HG02884 (cell line): ENCODE measurements at regions not wholly inside any gene's neighbourhood (a gene's known extent, or its start where the extent isn't known, plus 50 kb on each side); places are given as distances from the start of the nearest gene placed in this dataset.

Source experiments
- ATAC-seq: cut with Tn5 transposase; IDR thresholded peaks from one replicate; pipeline ENCODE4 v1.9.1; 2021; ENCODE audit warnings: mild to moderate bottlenecking, moderate library complexity; ENCODE audit not compliant: unreplicated experiment

DNA sequence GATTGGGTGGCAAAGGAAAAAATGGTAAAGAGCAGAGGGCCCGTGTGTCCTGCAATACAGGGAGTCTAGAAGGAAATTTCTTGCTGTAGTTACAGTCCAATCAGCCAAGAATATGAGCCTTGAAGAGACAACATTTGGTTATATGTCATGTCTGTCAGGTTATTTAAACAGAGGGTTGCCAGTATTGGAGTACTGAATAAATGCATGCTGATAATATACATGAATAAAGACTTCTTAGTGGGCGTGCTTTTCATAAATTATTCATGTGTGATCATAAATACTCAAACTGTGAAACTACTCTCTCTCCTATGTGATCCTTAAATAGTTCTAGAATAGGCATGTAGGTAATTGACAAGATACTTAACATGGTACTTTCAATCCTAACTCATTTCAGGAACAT is 249.0 kb downstream of the CRPPA start:
- no peak for ATAC-seq

DNA sequence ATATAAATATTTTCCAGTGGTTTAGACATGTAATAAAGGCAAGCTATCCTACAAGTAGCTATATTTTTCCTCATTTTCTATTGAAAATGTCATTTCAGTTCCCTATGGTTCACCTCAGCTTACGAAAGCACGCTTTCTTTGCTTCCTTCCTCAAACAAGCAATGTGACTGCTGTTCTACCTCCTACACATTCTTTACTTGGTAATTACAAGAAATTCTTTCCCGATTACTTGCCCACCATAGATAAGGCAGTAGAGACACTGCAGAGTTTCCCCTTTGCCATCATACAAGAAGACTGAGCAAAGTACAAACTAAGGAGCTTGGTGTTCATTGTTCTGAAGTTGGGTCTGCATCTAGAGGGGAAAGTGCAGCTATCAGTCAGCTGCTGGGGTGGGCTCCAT is 249.4 kb downstream of the CRPPA start:
- no peak for ATAC-seq

DNA sequence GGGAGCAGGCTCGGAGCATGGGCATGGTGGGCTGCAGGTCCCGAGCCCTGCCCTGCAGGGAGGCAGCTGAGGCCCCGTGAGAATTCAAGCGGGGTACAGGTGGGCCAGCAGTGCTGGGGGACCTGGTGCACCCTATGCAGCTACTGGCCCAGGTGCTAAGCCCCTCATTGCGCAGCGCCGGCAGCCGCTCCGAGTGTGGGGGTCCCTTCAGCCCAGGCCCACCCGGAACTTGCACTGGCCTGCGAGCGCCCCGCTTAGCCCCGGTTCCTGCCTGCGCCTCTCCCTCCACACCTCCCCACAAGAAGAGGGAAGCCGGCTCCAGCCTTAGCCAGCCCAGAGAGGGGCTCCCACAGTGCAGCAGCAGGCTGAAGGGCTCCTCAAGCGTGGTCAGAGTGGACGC is 250.7 kb downstream of the CRPPA start:
- ATAC-seq = no peak

DNA sequence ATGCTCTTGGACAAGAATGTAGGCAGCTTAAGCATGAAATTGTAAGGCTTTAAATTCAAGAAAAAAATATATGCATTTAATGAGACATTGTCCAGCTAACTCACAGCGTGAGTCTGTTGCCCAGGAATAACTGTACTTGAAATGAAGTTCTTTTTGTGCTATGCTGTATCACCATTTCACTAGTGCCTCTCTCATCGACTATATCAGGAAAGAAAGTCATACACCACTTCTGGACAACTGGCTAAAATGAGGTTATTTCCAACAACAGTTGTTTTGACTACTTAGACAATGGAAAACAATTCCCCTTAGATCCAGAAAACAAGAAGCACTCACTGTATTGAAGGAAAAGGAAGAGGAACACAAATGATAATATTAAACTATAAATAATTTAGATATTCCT is 251.8 kb downstream of the CRPPA start:
- no peak for ATAC-seq

DNA sequence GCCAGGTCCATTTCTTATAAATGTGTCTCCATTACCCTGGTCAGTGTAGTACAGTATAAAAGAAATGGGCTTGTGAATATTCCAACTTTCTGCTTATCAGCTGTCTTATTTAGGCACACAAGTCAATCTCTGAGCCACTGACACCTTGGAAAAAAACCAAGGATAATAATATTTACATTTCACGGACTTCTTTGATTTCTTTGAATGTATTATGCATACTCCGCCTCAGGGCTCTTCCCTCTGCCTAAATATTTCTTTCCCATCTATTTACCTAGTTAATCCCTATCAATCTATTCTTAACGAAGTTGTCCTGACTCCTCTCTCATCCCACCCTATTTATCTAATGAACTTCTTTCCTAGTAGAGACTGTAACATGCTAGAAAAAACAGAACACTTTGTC is 253.8 kb downstream of the CRPPA start:
- ATAC-seq = no peak

DNA sequence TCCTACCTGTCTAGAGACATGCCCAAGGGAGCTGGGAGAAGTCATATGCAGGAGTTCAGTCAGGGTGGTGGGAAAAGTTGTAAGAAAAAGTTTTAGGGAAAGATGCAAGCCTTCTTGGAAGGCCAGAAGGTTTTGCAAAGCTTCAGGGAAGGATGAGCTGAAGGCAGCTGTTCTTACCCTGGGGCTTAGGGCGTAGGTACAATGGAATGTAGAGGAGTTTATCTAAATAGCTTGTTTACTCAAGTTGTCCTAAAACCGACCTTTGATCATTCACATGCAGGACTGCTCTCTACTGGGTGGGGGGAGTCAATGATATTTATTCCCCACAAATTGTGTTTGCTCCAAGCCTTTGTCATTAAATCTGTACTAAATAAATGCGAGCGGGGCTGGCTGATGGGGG is 277.0 kb downstream of the CRPPA start:
- ATAC-seq = no peak

DNA sequence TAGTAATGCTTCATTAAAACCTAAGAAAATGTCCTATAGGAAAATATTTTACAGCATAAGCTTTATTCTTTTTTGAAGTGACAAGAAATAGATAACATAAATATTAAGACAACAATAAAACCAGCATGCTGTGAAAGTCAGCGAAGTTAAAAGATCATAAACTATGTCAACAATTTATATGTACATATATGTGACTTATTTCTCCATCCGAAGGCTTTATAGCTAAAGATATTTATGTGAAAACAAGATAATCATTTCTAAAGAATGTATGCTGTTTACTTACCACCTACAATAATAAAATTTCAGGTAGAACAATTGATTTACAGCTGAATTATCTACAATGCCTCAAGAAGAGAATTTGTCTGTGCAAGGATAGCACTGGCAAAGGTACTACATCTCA is 283.4 kb downstream of the CRPPA start:
- no peak for ATAC-seq

DNA sequence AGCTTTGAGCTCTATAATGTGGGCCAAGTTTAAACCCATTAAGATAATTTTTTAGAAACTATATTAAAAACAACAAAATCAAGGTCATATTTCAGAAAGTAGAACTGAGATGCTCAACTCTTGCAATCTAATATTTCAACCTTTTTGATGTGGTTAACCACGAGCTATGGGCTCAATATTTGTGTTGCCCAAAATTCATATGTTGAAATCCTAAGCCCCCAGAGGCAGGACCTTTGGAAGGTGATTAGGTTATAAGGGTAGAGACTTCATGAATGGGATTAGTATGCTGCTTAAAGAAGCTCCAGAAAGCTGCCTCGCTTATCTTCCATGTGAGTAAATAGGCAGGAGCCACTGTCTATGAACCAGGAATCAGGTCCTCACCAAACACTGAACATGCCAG is 284.4 kb downstream of the CRPPA start:
- no peak for ATAC-seq

DNA sequence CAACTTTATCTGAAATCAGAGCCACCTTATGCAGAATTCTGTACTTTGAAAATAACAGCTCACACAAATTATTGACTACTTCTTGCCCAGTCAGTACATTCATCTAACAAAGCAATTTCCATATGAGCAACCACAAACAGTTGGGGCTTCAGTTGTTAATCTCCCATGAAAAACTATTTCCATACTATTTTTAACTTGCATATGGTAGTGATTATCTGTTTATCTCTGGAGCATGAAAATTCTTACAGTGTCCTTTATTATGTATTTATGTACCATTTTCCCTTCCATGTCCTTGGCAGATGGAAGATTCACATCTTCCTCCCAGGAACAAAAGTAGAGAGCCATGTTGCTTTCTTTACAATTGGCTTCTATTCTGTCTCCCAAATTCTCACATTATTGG is 285.7 kb downstream of the CRPPA start:
- no peak for ATAC-seq

DNA sequence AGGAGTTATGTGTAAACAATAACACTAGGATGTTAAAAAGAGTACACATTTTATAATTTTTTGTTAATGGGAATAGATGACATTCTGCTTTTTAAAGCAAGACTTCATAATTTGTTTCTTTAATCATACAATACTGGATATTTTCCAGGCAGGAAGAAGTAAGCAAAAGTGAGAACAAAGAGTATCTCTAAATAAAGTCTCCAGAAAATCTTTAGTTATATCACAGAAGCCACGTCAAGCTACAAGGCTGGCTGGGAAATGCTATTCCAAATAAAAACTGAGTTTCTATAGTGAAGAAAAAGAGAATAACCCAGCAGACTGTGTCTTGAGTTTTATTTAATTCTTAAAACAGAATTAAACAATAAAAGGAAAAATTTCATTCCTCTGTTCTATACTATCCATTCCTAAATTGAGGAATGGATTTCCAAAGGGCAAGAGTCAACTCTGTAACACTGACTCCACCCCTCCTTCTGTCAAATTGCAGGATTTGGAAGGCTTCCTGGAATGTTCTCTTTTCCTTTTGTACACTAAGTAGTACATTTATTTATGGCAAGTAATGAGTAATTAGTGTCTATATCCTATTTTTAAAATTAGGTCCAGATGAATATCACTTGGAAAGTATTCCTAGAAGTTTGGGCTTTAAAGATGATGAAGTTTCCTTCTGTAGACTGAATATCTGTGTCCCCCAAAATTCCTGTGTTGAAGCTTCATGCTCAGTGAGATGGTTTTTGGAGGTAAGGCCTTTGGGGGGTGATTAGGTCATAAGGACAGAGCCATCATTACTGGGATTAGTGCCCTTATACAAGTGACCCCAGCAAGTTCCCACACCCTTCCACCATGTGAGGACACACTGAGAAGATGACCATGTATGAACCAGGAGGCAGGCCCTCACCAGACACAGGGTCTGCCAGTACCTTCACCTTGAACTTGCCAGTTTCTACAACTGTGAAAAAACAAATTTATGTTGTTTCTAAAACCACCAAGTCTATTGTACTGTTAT is 290.9 kb downstream of the CRPPA start:
- ATAC-seq = no peak

DNA sequence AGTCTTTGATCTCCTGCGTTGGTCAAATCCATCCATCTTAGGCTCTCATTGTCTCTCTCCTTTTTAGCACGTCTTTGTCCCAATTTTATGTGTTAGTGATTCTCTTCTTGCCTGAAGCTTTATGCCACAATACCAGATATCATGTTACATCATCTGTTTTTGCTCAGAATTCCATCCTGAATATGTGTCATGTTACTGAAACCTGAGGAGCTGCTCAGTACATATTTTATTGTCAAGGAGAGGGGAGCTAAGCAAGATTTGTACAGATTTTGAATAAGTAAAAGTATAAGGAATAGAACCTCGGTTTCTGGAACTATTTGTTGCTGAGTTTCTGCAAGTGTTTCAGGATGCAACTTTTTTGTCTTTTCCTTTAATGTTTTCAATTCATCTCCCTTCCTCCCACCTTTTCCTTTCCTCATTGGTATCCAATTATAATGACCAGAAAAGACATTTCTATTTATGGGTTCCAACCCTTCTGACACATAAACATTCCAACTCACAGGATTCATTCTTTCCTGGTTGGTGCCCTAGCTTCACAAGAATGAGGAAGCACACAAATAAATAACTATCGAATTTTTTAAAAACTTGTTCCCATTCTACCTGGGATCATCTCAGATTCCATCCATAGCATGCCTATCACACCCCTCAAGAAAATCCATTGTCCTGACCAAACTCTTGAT is 291.8 kb downstream of the CRPPA start:
- ATAC-seq = no peak

DNA sequence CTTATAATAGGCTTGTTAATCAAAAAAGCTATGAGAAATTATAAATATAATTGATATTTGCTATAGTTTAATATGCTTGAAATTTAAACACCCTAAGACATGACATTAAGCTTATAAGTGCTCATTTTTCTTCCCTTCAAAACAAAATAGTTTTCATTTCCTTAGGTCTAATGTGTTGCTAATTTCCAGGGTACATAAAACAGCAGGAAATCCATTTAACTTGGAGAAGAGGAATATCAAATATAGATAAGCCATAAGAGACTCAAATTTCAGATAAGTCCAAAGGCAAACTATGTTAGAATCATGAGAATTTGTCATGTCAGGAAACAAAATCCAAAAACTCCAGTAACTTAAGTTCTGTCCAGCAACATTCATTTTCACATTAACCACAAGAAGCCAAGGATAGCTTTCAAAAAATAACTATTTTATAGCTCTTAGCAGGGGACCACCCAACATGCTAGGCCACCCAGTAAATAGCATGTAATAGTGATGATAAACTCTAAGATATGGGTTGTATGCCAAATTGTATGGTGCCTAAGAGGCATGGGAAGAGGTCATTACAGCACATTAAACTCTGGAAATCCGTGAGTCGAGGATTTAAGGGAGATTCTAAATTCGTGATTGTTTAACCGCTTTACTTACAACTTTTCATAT is 298.1 kb downstream of the CRPPA start:
- ATAC-seq = no peak

DNA sequence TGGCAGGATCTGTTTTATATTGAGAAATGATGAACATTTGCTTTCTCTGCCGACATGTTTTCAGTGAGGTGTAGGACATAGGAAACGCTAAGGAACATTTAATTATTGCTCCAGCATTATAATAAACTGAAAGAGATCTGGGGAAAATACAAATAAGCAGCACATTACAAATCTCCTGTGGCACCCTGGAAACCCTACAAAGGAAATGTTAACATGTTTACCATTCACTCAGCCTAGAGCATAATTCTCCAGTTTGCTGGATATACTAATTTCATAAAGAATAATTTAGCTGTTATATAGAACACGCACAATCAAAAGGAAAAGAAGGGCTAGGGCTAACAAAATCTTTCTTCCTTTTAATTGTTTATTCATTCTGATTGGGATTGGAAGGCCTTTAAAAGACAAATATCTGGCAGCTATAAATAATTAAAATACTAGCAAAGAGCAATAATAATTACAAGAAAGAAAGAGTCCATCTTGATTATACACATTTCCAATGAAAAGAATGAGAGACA is 299.4 kb downstream of the CRPPA start:
- ATAC-seq = no peak

DNA sequence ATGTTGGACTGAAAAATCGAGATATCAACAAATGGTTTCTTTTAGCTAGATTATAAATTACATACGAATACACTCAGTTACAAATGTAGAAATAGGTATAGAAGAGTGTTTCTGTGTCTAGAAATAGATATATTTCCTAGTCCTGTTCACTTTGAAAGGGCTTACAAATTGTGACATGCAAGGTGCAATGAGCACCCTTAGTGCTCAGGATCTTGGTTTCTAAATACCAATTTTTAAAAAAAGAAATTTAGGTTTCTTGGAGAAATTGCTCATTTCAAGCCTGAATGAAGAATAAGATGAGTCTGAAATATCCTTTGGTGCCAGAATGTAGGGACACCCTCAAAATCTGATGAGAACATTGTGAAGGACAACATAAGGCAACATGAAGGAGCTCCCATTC is 306.0 kb downstream of the CRPPA start:
- no peak for ATAC-seq

DNA sequence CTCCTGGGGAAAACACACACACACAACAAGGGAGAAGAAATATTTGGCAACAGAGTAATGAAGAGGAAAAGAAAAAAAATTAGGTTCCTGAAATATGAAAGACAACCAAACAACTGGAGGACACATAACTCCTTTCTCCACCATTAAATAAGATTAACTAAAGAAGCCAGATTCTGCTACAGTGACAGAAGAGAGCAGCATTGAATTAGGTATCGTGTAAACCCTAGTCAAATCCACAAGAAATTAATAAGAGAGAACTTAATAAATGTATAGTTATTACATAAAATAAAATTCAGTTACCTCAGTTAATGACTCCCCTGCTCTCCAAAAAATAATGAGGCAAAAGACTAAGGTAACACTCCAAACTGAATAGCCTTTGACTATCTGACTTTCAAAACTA is 306.7 kb downstream of the CRPPA start:
- ATAC-seq = no peak

DNA sequence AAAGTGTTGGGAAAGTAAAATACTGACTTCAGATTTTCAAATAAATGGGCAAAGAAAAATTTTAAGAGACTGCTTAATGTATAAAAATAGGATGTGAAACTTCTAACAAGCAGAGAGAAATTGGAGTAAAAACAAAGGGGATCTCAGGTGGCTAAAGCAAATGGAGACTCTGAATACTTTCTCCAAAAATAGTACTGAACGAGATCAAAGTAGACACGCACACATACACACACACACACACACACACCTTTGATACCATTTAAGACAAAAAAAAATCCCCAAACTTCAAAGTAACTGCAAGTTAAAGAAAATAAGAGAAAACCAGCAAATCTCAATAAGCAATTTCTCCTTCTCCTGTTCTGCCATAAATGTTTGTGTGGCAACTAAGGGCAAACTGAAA is 307.3 kb downstream of the CRPPA start:
- ATAC-seq = no peak

DNA sequence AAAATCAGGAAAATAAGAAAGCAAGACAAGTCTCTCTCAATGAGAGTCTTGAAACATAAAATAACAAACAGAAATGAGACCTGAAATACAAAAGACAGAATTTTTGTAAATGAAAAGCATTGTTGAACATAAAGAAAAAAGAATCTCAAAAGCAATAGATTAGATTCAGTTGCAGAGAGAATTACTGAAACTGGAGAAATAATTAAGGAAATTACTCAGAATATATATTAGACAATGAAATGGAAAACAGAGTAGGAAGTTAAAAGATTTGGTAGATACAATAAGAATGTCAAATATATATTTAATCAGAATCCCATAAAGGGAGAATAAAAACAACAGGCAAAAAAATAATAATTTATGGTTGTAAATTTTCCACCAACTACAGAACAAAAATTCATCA is 308.3 kb downstream of the CRPPA start:
- no peak for ATAC-seq

DNA sequence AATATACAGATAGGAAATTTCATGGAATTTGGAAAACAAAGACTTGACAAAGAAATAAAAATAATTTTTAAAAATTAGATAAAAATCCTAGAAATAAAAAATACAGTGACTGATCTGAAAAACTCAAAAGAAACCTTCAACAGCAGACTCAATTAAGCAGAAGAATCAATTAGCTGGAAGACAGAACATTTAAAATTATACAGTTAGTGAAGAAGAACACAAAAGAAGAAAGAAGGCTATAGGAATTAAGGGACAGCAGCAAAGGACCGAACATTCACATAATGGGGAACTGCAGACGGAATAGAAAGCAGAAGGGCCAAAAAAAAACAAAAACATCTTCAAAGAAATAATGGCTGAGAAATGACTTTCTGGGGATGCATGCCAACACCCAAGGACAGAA is 314.5 kb downstream of the CRPPA start:
- no peak for ATAC-seq

DNA sequence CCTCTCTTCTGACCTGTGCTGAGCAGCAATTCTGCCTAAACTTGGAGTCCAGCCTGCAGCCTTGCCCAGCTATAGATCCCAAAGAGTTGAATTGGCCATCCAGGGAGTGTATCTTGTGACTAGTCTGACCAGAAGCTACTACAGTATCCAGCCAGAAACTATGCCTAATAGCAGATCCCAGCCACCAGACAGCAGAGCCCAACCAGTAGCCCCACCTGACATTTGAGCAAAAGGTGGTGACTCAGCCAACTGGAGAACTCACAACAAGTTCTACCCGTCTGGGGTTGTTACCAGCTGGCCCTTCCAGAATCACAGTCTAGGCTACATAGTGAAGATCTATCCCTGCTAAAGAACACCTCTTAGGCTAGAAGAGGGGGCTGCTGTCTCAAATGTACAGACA is 315.0 kb downstream of the CRPPA start:
- ATAC-seq = no peak

DNA sequence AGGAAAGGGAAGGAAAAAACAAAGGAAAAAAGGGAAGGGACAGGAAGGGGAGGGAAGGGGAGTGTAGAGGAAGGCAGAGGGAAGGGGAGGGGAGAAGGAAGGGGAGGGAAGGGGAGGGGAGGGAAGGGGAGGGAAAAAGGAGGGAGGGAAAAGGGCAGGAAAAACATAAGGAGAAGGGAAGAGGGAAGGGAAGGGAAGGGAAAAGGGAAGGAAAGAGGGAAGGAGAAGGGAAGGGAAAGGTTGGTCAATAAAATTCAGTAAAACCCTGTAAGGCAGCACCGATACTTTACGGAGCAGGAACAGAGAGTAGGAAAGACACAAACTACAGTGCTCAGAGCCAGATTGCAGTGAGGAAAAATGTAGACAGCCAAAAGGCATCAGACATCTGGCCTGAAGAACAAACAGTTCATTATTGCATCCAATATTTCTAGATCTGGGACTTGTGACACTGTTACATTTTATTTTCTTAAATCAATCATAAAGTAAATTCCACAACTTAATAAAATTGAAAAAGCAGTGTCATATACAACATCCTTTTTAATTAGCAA is 322.0 kb downstream of the CRPPA start:
- no peak for ATAC-seq

DNA sequence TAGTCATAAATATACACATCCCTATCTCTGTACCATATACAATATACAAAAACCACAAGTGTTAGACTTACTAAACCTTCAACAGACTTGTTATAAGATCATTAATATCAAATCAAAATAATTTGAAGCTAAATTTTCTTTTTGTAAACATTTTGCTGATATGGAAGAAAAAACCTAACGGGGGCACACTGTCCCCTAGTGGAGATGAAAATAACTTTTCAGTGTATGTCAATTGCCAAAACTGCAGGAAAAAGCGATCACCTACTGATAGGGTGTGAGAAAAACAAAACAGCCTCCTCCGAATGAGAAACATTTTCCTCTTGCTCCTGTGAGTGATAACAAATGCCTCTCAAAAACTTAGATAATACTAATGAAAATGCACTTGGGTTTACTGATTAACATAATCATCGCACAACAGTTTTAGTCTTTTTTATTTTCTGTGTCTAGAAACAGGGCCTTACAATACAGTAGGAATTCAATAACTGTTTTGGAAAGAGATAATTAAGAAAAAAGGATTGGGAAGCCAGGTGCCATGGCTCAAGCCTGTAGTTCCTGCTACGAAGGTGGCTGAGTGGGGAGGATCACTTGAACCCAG is 322.7 kb downstream of the CRPPA start:
- ATAC-seq = no peak
